BJ (cell line): ENCODE measurements at regions not wholly inside any gene's neighbourhood (a gene's known extent, or its start where the extent isn't known, plus 50 kb on each side); places are given as distances from the start of the nearest gene placed in this dataset.

Experiments used
- CTCF ChIA-PET: fragments of 350-600 bp; formaldehyde crosslinking; extraction: SDS; loops from one replicate; lab custom pipeline; 2021; ENCODE audit warnings: antibody characterized with exemption, inconsistent platforms; lab: Yijun Ruan, JAX
- POLR2A ChIA-PET: fragments of 300-600 bp; sonication (Branson Sonifier 250); formaldehyde crosslinking; extraction: SDS; loops from one replicate; lab custom pipeline; 2021; ENCODE audit warnings: antibody characterized with exemption; lab: Charles Lee
- DNase-seq: peaks from one replicate; pipeline ENCODE4 v3.0.0-alpha.2; 2011; ENCODE audit warnings: low read depth
- H3K27me3 ChIP-seq: 2 replicates; pipeline ENCODE4 v1.6.0; 2011; ENCODE audit warnings: low read length; ENCODE audit not compliant: control insufficient read depth, insufficient read depth
- H3K36me3 ChIP-seq: 2 replicates; pipeline ENCODE4 v1.5.1; 2011; ENCODE audit warnings: low read length; ENCODE audit not compliant: control insufficient read depth, insufficient read depth
- H3K4me3 ChIP-seq: 2 replicates; pipeline ENCODE4 v1.5.1; 2011; ENCODE audit warnings: low read depth, mild to moderate bottlenecking, control low read depth, low read length
- CTCF ChIP-seq: IDR thresholded peaks from 2 replicates; pipeline ENCODE4 v1.5.1; 2011; ENCODE audit warnings: low read depth, mild to moderate bottlenecking, control low read depth, inconsistent platforms, low read length, moderate library complexity; ENCODE audit not compliant: insufficient read depth

DNA sequence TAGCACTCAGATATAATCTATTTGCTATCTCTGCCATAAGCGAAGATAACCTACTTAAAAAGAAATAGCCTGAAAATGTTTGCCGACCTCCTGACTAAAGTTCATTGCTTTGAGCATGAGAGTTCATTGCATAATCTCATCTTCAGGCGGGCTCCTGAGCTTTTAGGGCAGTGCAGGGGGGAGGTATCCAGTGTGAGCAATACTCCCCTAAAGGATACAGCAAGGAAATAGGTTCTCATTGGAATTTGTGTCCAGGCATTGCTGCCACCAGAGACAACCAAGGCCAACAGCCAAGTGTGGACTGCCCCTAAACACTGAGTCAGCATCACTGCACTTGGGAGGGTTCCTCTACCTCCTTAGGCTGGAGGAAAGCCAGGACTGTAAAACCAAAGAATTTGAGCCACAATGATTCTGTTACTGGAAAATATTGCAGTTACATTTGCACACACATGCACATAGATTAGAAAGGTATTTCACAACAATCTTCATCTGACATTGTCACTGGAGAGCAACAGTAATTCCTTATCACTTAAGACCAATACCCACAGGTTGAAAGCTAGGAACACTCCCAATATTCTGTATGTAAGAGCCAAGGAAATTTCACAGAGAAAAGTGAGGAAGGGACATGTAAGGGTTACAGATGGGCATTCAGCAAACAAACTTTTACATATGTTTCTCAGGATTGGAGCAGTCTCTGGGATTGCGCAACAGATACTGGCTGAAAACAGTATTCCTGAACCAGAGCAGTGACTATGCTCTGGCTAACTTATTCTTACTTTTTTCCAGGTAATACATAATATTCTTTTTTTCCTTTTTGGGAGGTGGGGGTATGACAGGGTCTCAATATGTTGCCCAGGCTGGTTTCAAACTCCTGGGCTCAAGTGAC, 98.6 kb upstream of the TLE1 start:
- CTCF ChIA-PET = interaction anchor here (0.9 kb wide), 1 partner anchor 33 kb away, joined by 3 read pairs; no protein-coding TSS in a partner anchor

DNA sequence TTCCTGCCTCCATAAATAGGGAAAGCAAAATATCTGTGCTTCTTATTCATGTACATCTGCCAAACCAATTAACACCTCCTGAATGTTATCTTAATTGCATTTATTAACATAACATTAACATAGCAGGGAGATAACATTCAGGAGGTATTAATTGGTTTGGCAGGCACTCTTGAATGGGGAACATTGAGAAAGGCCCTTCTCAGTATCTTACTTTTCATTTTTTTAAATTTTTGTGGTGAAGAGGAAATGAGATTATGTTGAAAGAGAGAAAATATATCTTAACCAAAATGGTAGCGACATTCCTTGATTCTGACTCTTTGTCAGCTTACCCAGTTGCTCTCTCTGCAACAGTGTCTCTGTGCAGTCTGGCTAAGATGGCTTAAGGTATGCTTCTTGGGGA, 100.4 kb upstream of the TLE1 start:
- ChIA-PET POLR2A (no interaction called here), CTCF (interaction anchor here (0.7 to 1.2 kb wide), 2 partner anchors 8 to 9 kb away, joined by 3 read pairs; no protein-coding TSS in a partner anchor)
- no peak for TF ChIP-seq CTCF
- Histone ChIP-seq H3K4me3 (no peak overlapping the region), H3K27me3 (no peaks in the 10 kb centered on the region), H3K36me3 (no peaks in the 10 kb centered on the region)
- no peak for DNase-seq

More for the DNA sequence above, 98.6 kb upstream of the TLE1 start:
- Histone ChIP-seq H3K27me3 (no peaks in the 10 kb centered on the region), H3K4me3 (no peak overlapping the region), H3K36me3 (no peaks in the 10 kb centered on the region)
- peak; percentile 47 for TF ChIP-seq CTCF
- POLR2A ChIA-PET = no interaction called here
- peak; percentile 79 for DNase-seq

DNA sequence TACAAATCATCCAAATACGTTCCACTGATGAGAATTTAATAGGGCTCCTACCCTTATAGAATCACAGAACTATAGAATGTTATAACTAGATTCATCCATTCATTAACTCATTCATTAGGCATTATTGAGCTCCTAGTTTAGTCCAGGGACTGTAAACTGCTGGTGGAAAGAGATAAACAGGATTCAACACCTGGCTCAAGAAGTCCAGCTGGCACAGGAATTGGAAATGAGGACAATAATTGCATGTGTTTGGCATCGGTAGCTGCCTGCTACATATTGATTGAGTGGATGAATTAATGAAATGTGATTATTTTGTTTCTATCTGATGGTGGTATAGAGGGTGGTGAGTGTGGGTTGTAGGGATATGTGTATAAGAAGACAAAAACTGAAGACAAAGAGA, 100.8 kb upstream of the TLE1 start:
- H3K27me3 ChIP-seq = no peaks in the 10 kb centered on the region
- H3K4me3 ChIP-seq = no peak overlapping the region
- ChIA-PET CTCF (interaction anchor here (0.6 to 0.7 kb wide), 2 partner anchors 9 to 14 kb away, joined by 3 read pairs; no protein-coding TSS in a partner anchor), POLR2A (no interaction called here)
- no peaks in the 10 kb centered on the region for H3K36me3 ChIP-seq
- no peak for TF ChIP-seq CTCF
- no peak for DNase-seq

GRCh38 chr9:81791076-81791475, 101.7 kb upstream of the TLE1 start:
- no peaks in the 10 kb centered on the region for H3K27me3 ChIP-seq
- H3K4me3 ChIP-seq = no peak overlapping the region
- no peak for TF ChIP-seq CTCF
- DNase-seq = no peak
- ChIA-PET CTCF (interaction anchor here (0.6 kb wide), 1 partner anchor 13 kb away, joined by 3 read pairs; no protein-coding TSS in a partner anchor), POLR2A (no interaction called here)
- no peaks in the 10 kb centered on the region for H3K36me3 ChIP-seq

- no peaks in the 10 kb centered on the region for H3K27me3 ChIP-seq
- ChIA-PET CTCF (interaction anchor here (0.6 to 1.0 kb wide), 2 partner anchors 8 to 30 kb away, joined by 3 read pairs; no protein-coding TSS in a partner anchor), POLR2A (no interaction called here)
- no peak overlapping the region for H3K4me3 ChIP-seq
- DNase-seq = no peak
- H3K36me3 ChIP-seq = no peaks in the 10 kb centered on the region
- no peak for TF ChIP-seq CTCF
Observed at GRCh38 chr9:81798606-81799005, 109.3 kb upstream of the TLE1 start.
